ENCODE measurements at regions not wholly inside any gene's neighbourhood (a gene's known extent, or its start where the extent isn't known, plus 50 kb on each side); places are given as distances from the start of the nearest gene placed in this dataset.

- Histone ChIP-seq H3K4me2 (ENCODE audit: insufficient read depth, low read length) (no peak overlapping the region), H3K27ac (ENCODE audit: insufficient read depth, low read depth, low read length) (no peak overlapping the region), H3K9me3 (replicated peaks; ENCODE audit: control insufficient read depth, insufficient read depth, low read length) (no peaks in the 10 kb centered on the region), H3K4me1 (ENCODE audit: control insufficient read depth, extremely low read depth, insufficient read depth, low read length) (peaks cover 23% of the 10 kb centered on the region), H3K79me2 (ENCODE audit: control insufficient read depth, insufficient read depth, low read length) (no peaks in the 10 kb centered on the region), H3K4me3 (replicated peaks in 1 of 3; ENCODE audit: insufficient read depth in 1 of 3, low read depth in 1 of 3, low read length in 3 of 3) (no peak overlapping the region), H3K36me3 (ENCODE audit: control insufficient read depth in 2 of 2, extremely low read depth in 1 of 2, insufficient read depth in 2 of 2, low read length in 2 of 2) (no peaks in the 10 kb centered on the region), H2AFZ (ENCODE audit: low read depth, low read length) (no peak overlapping the region), H3K27me3 (ENCODE audit: control insufficient read depth in 2 of 2, insufficient read depth in 2 of 2, low read length in 2 of 2) (no peaks in the 10 kb centered on the region), H4K20me1 (replicated peaks; ENCODE audit: control insufficient read depth, extremely low read depth, insufficient read depth, low read length) (no peaks in the 10 kb centered on the region), H3K9ac (replicated peaks; ENCODE audit: extremely low read depth, insufficient read depth, low read length) (no peak overlapping the region), H3K9me1 (replicated peaks; ENCODE audit: control insufficient read depth, extremely low read depth, insufficient read depth, low read length) (no peaks in the 10 kb centered on the region)
- BruUV-seq (replicated peaks) = no TSS peak
- CTCF ChIA-PET = interaction anchor here (0.6 to 1.9 kb wide), 4 partner anchors 53 to 161 kb away, joined by 3 to 5 read pairs (median 4); no protein-coding TSS in a partner anchor
- POLR2A ChIA-PET = no interaction called here
- DNase-seq (ENCODE audit: low read depth, low spot score) = no peak
- intact Hi-C loops (cut with micrococcal nuclease) = loop anchor here (1.0 to 5.0 kb wide), 3 partner anchors 17 to 88 kb away; partner anchors contain the start of gene HDAC9
- TF ChIP-seq POLR2AphosphoS5 (IDR thresholded peaks at IDR 0.05; ENCODE audit: insufficient read depth, low read depth, low read length) (no peak), GATA2 (IDR thresholded peaks at IDR 0.05; ENCODE audit: insufficient read depth, insufficient read length, low read depth, low read length) (no peak), MAX (IDR thresholded peaks at IDR 0.05; ENCODE audit: insufficient read depth, insufficient read length) (no peak)
- dilution Hi-C loops (cut with MboI; ENCODE audit: extremely low pct_ligation_motif_present, low sequenced_read_pairs) = no loop called here
- no peak for FAIRE-seq
Observed at GRCh38 chr7:18408868-18409267, 86.7 kb upstream of the HDAC9 start.

- dilution Hi-C loops (cut with MboI; ENCODE audit: extremely low pct_ligation_motif_present, low sequenced_read_pairs) = no loop called here
- no TSS peak for BruUV-seq (replicated peaks)
- H3K9ac ChIP-seq (replicated peaks; ENCODE audit: extremely low read depth, insufficient read depth, low read length) = no peak overlapping the region
- intact Hi-C loops (cut with micrococcal nuclease) = no loop called here
- FAIRE-seq = no peak
- H3K4me3 ChIP-seq (replicated peaks in 1 of 3; ENCODE audit: insufficient read depth in 1 of 3, low read depth in 1 of 3, low read length in 3 of 3) = no peak overlapping the region
- H3K36me3 ChIP-seq (ENCODE audit: control insufficient read depth in 2 of 2, extremely low read depth in 1 of 2, insufficient read depth in 2 of 2, low read length in 2 of 2) = no peaks in the 10 kb centered on the region
- H3K4me2 ChIP-seq (ENCODE audit: insufficient read depth, low read length) = no peak overlapping the region
- H3K27me3 ChIP-seq (ENCODE audit: control insufficient read depth in 2 of 2, insufficient read depth in 2 of 2, low read length in 2 of 2) = no peaks in the 10 kb centered on the region
- no peaks in the 10 kb centered on the region for H4K20me1 ChIP-seq (replicated peaks; ENCODE audit: control insufficient read depth, extremely low read depth, insufficient read depth, low read length)
- POLR2A ChIA-PET = no interaction called here
- CTCF ChIA-PET = no interaction called here
- no peak for TF ChIP-seq CTCF (IDR thresholded peaks at IDR 0.05; ENCODE audit: extremely low read depth in 1 of 2, insufficient read depth in 1 of 2, low read depth in 1 of 2, low read length in 2 of 2)
- TF ChIP-seq MYC (IDR thresholded peaks at IDR 0.05; ENCODE audit: low read depth, low read length) = no peak
- no peak for TF ChIP-seq JUN (IDR thresholded peaks at IDR 0.05; ENCODE audit: borderline replicate concordance, insufficient read depth, insufficient read length, low read depth)
- no peak for TF ChIP-seq EZH2 (IDR thresholded peaks at IDR 0.05; ENCODE audit: borderline replicate concordance, low read depth, low read length, severe bottlenecking)
- TF ChIP-seq FOS (IDR thresholded peaks at IDR 0.05; ENCODE audit: borderline replicate concordance, insufficient read depth, low read length) = no peak
- no peak for TF ChIP-seq MAX (IDR thresholded peaks at IDR 0.05; ENCODE audit: insufficient read depth, insufficient read length)
- no peak for TF ChIP-seq POLR2AphosphoS5 (IDR thresholded peaks at IDR 0.05; ENCODE audit: insufficient read depth, low read depth, low read length)
- no peak for TF ChIP-seq POLR2A (IDR thresholded peaks at IDR 0.05; ENCODE audit: low read depth, low read length)
- no peaks in the 10 kb centered on the region for H3K79me2 ChIP-seq (ENCODE audit: control insufficient read depth, insufficient read depth, low read length)
- H3K9me1 ChIP-seq (replicated peaks; ENCODE audit: control insufficient read depth, extremely low read depth, insufficient read depth, low read length) = no peaks in the 10 kb centered on the region
- DNase-seq (ENCODE audit: low read depth, low spot score) = no peak
- no peak overlapping the region for H3K27ac ChIP-seq (ENCODE audit: insufficient read depth, low read depth, low read length)
- no peak overlapping the region for H2AFZ ChIP-seq (ENCODE audit: low read depth, low read length)
- peaks cover 5% of the 10 kb centered on the region for H3K4me1 ChIP-seq (ENCODE audit: control insufficient read depth, extremely low read depth, insufficient read depth, low read length)
- no peaks in the 10 kb centered on the region for H3K9me3 ChIP-seq (replicated peaks; ENCODE audit: control insufficient read depth, insufficient read depth, low read length)
Observed at GRCh38 chr7:18413447-18413846, 82.1 kb upstream of the HDAC9 start.

All from endothelial cell of umbilical vein (primary cell).